G401.6 (cell line): ENCODE measurements at regions not wholly inside any gene's neighbourhood (a gene's known extent, or its start where the extent isn't known, plus 50 kb on each side); places are given as distances from the start of the nearest gene placed in this dataset.
"Not testable (repeated sequence)": the region's sequence is repeated elsewhere in the genome, so short reads cannot be mapped to it uniquely, and the experiment has no call there.

Source experiments
- FAIRE-seq: peaks from 2 replicates; lab custom pipeline; 2012; peaks lifted over from hg19 to GRCh38; lab: Jason Lieb, UNC

- FAIRE-seq: no peak
These were observed 101.6 kb upstream of the PPARGC1A start for GRCh38 chr4:23991444-23991843.

GRCh38 chr4:23986270-23986669 lies 96.4 kb upstream of the PPARGC1A start:
- no peak for FAIRE-seq

GRCh38 chr4:23981328-23981727 lies 91.5 kb upstream of the PPARGC1A start:
- no peak for FAIRE-seq

- no peak for FAIRE-seq
These were observed 89.7 kb upstream of the PPARGC1A start for GRCh38 chr4:23979534-23979933.

GRCh38 chr4:23978002-23978401 lies 88.2 kb upstream of the PPARGC1A start:
- no peak for FAIRE-seq

- FAIRE-seq: no peak
These were observed 86.6 kb upstream of the PPARGC1A start for GRCh38 chr4:23976423-23976822.

GRCh38 chr4:23973308-23973855 lies 83.5 kb upstream of the PPARGC1A start:
- FAIRE-seq: no peak

- no peak for FAIRE-seq
These were observed 83.0 kb upstream of the PPARGC1A start for GRCh38 chr4:23972805-23973204.

GRCh38 chr4:23972187-23972586 lies 82.3 kb upstream of the PPARGC1A start:
- no peak for FAIRE-seq

- no peak for FAIRE-seq
These were observed 80.5 kb upstream of the PPARGC1A start for GRCh38 chr4:23970201-23970850.

GRCh38 chr4:23969635-23970145 lies 79.8 kb upstream of the PPARGC1A start:
- no peak for FAIRE-seq

- no peak for FAIRE-seq
These were observed 77.4 kb upstream of the PPARGC1A start for GRCh38 chr4:23967281-23967680.

GRCh38 chr4:23966725-23967124 lies 76.9 kb upstream of the PPARGC1A start:
- FAIRE-seq: no peak

- FAIRE-seq: no peak
These were observed 72.6 kb upstream of the PPARGC1A start for GRCh38 chr4:23962462-23962861.

GRCh38 chr4:23961395-23961794 lies 71.5 kb upstream of the PPARGC1A start:
- FAIRE-seq: not testable (repeated sequence)

GRCh38 chr4:23959396-23960148 lies 69.7 kb upstream of the PPARGC1A start:
- no peak for FAIRE-seq

GRCh38 chr4:23958749-23959148 lies 68.9 kb upstream of the PPARGC1A start:
- FAIRE-seq: no peak

- FAIRE-seq: no peak
These were observed 67.6 kb upstream of the PPARGC1A start for GRCh38 chr4:23957465-23957864.

GRCh38 chr4:23956601-23957364 lies 66.9 kb upstream of the PPARGC1A start:
- no peak for FAIRE-seq

- FAIRE-seq: no peak
These were observed 62.4 kb upstream of the PPARGC1A start for GRCh38 chr4:23952258-23952657.

GRCh38 chr4:23947826-23948225 lies 58.0 kb upstream of the PPARGC1A start:
- no peak for FAIRE-seq

GRCh38 chr4:23946299-23946698 lies 56.5 kb upstream of the PPARGC1A start:
- no peak for FAIRE-seq
